Kidney epithelial cell (primary cell): ENCODE measurements at regions not wholly inside any gene's neighbourhood (a gene's known extent, or its start where the extent isn't known, plus 50 kb on each side); places are given as distances from the start of the nearest gene placed in this dataset.
A peak's percentile ranks its signal among the peaks of the same experiment; 100 is the strongest.

Experiments
- DNase-seq: peaks from one replicate; pipeline ENCODE4 v3.0.0-alpha.2; 2010; ENCODE audit warnings: low read depth
- H3K27me3 ChIP-seq: 2 replicates; pipeline ENCODE4 v1.6.0; 2011; ENCODE audit warnings: low read length; ENCODE audit not compliant: control insufficient read depth, insufficient read depth
- H3K36me3 ChIP-seq: 2 replicates; pipeline ENCODE4 v1.5.1; 2011; ENCODE audit warnings: low read length; ENCODE audit not compliant: control insufficient read depth, insufficient read depth
- H3K4me3 ChIP-seq: 2 replicates; pipeline ENCODE4 v1.5.1; 2011; ENCODE audit warnings: low read depth, mild to moderate bottlenecking, control low read depth, low read length
- TF ChIP-seq, protein P1 (sequence below): IDR thresholded peaks from 2 replicates; pipeline ENCODE4 v1.5.1; 2011; ENCODE audit warnings: mild to moderate bottlenecking, moderate library complexity, low read length, control low read depth, inconsistent platforms; ENCODE audit not compliant: insufficient read depth, poor library complexity, severe bottlenecking

DNA sequence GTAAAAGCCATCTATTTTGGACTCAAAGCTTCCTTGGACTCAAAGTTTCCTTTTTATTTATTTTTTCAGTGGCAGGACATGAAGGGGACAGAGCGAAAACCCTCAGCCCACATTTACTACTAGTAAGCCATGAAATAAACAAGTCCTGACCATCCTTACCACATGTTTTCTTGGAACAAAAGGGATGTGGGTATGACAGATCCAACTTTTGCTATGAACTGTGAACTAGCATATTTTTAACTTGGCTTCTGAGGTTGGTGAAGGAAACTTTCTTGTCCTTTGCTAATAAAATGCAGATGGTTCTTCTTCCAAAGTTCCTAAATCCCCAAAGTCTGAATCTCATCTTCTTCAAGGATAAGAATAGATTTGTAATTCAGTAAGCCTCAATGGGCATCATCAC, 122.7 kb upstream of the TNC start:
- DNase-seq = no peak
- TF ChIP-seq, protein P1, sequence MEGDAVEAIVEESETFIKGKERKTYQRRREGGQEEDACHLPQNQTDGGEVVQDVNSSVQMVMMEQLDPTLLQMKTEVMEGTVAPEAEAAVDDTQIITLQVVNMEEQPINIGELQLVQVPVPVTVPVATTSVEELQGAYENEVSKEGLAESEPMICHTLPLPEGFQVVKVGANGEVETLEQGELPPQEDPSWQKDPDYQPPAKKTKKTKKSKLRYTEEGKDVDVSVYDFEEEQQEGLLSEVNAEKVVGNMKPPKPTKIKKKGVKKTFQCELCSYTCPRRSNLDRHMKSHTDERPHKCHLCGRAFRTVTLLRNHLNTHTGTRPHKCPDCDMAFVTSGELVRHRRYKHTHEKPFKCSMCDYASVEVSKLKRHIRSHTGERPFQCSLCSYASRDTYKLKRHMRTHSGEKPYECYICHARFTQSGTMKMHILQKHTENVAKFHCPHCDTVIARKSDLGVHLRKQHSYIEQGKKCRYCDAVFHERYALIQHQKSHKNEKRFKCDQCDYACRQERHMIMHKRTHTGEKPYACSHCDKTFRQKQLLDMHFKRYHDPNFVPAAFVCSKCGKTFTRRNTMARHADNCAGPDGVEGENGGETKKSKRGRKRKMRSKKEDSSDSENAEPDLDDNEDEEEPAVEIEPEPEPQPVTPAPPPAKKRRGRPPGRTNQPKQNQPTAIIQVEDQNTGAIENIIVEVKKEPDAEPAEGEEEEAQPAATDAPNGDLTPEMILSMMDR = no peak
- no peak overlapping the region for H3K4me3 ChIP-seq
- no peaks in the 10 kb centered on the region for H3K27me3 ChIP-seq
- no peaks in the 10 kb centered on the region for H3K36me3 ChIP-seq

DNA sequence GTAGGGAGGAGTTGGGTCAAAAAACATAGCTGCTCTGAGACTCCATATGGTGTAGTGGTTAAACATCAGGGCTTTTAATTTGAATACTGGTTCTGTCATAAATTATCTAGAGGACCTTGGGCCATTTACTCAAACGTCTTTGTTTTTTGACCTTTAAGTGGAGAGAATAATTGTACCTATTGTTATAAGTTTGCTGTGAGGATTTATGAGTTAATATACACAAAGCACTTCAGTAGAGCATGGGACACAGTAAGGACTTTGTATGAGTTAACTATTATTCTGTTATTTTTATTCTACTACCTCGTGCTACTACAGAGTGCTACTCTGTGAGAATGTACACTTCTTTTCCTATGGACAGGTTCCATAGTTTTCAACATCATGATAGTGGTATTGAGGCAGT, 123.7 kb upstream of the TNC start:
- DNase-seq = no peak
- Histone ChIP-seq H3K36me3 (no peaks in the 10 kb centered on the region), H3K27me3 (no peaks in the 10 kb centered on the region), H3K4me3 (no peak overlapping the region)
- TF ChIP-seq, protein P1 = no peak

DNA sequence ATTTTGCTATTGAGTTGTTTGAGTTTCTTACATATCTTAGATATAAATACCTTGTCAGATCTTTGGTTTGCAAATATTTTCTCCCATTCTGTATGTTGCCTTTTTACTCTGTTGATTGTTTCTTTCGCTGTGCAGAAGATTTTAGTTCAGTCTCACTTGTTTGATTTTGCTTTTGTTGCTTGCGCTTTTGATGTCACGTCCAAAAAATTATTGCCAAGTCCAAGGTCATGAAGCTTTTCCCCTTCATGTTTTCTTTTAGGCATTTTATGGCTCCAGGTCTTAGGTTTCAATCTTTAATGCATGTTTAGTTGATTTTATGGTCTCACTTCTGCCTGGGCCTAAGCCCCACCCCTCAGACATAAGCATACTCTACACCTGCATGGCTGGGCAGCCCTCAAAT, 131.5 kb upstream of the TNC start:
- no peak overlapping the region for H3K4me3 ChIP-seq
- no peak for DNase-seq
- TF ChIP-seq, protein P1 = no peak
- H3K36me3 ChIP-seq = no peaks in the 10 kb centered on the region
- no peaks in the 10 kb centered on the region for H3K27me3 ChIP-seq

DNA sequence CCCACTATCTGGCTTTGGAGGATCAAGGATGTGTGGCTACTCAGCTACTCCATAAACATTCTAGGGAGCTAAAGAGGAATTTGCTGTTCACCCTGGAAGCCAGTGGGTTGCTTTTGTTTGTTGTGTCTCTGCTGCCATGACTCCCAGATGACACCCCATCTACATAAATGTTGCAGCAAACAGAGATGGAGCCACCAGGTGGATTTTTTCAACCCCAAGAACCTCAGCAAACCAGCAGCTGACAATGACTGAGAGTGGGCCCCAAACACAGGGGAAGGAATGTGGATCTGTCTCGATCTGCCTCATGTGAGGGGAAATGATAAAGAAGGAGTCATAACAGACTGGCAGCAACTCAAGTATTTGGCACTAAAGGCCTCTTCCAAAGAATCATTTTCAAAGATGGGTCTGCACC, 132.7 kb upstream of the TNC start:
- TF ChIP-seq, protein P1 = no peak
- DNase-seq = peak; percentile 61
- Histone ChIP-seq H3K4me3 (no peak overlapping the region), H3K36me3 (no peaks in the 10 kb centered on the region), H3K27me3 (no peaks in the 10 kb centered on the region)

DNA sequence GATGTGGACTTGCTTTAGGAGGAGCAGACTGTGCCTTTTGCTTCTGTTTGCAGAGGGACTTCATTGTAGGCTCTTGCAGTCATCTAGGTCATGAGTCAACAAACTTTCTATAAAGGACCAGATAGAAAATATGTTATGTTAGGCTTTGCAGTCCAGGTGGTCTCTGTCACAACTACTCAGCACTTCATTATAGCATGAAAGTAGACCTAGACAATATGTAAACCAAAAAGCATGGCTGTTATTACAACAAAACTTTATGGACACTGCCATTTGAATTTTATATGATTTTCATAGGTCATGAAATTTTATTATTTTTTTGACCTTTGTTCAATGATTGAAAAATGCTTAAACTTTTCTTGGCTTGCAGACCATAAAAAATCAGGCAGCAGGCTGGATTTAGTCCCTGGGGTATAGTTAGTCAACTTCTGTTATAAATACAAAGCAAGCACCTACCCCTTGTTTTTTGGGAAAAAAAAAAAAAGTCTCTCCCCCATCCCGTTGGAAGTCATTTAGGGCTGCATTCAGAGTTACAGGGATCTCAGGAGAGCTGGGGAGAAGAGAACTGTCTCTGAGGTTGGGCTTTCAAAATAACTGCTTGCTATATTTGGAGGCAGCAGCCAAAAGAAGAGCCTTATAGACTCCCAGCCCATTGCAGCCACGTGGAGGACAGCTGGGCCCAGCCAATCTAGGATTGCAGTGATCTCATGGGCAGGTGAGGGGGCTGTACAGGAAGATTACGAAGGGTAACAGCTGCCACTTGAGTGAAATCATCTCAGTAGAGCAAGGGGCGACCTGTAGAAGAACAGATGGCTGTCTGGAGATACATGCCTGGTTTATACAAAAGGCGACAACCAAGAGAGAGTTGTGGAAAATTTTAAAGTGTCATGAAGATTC, 136.6 kb upstream of the TNC start:
- Histone ChIP-seq H3K36me3 (no peaks in the 10 kb centered on the region), H3K27me3 (no peaks in the 10 kb centered on the region), H3K4me3 (no peak overlapping the region)
- no peak for DNase-seq
- TF ChIP-seq, protein P1 = no peak

DNA sequence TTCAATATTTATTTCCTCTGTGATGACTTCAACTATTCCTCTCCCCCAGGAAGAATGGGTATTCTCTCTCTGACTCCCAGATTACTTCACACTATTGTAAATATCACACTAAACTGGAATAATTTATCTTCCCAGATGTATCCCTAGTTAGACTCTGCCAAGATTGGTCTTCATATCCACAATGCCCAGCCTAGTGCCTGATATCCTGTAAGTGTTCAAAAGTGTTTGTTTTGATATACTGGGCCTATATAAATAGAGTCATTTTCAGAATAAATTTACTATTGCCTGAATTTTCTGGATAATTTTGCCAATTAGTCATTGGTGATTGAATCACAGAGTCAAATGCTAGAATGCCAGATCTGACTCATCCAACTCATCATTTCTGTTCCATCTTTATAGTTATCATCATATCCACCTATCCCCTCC, 143.7 kb upstream of the TNC start:
- TF ChIP-seq, protein P1 = no peak
- H3K27me3 ChIP-seq = no peaks in the 10 kb centered on the region
- H3K4me3 ChIP-seq = no peak overlapping the region
- no peaks in the 10 kb centered on the region for H3K36me3 ChIP-seq
- DNase-seq = no peak
